WTC11 (cell line): ENCODE measurements at regions not wholly inside any gene's neighbourhood (a gene's known extent, or its start where the extent isn't known, plus 50 kb on each side); places are given as distances from the start of the nearest gene placed in this dataset.

Experiments
- ATAC-seq: fragments of 200-7000 bp; cut with Tn5 transposase; 2 replicates; pipeline ENCODE4 v1.10.0; 2021; ENCODE audit warnings: mild to moderate bottlenecking, moderate library complexity
- CTCF ChIA-PET: fragments of 300-600 bp; sonication (Branson Sonifier 250); formaldehyde crosslinking; loops from one replicate; lab custom pipeline; 2021; ENCODE audit warnings: antibody characterized with exemption; lab: Charles Lee
- POLR2A ChIA-PET: fragments of 350-600 bp; sonication (Branson Sonifier 250); formaldehyde crosslinking; loops from one replicate; lab custom pipeline; 2021; ENCODE audit warnings: antibody characterized with exemption; lab: Charles Lee
- DNase-seq: peaks from one replicate; pipeline ENCODE4 v3.0.0; 2021; ENCODE audit warnings: low spot score
- H3K27ac Mint-ChIP-seq: 2 replicates; pipeline ENCODE4 v1.8.0; 2021; ENCODE audit warnings: mixed read lengths
- H3K27me3 Mint-ChIP-seq: 2 replicates; pipeline ENCODE4 v1.8.0; 2021; ENCODE audit warnings: low read depth, mild to moderate bottlenecking, moderate library complexity, mixed read lengths
- H3K36me3 Mint-ChIP-seq: 2 replicates; pipeline ENCODE4 v1.8.0; 2021; ENCODE audit warnings: mixed read lengths
- H3K4me1 Mint-ChIP-seq: 2 replicates; pipeline ENCODE4 v1.8.0; 2022; ENCODE audit warnings: mixed read lengths
- H3K4me3 Mint-ChIP-seq: 2 replicates; pipeline ENCODE4 v1.8.0; 2021; ENCODE audit warnings: mild to moderate bottlenecking, moderate library complexity, mixed read lengths
- H3K9me3 Mint-ChIP-seq: 2 replicates; pipeline ENCODE4 v1.8.0; 2021; ENCODE audit warnings: mixed read lengths
- ATF1 ChIP-seq: sonication (generic); formaldehyde crosslinking; IDR thresholded peaks from 2 replicates; pipeline ENCODE4 v1.8.1; 2023; ENCODE audit warnings: mild to moderate bottlenecking, moderate library complexity, missing genetic modification reagents
- CREB1 ChIP-seq: sonication (generic); formaldehyde crosslinking; IDR thresholded peaks from 2 replicates; pipeline ENCODE4 v1.8.0; 2023; ENCODE audit warnings: mild to moderate bottlenecking, missing genetic modification reagents
- CREM ChIP-seq: sonication (generic); formaldehyde crosslinking; IDR thresholded peaks from 2 replicates; pipeline ENCODE4 v1.8.1; 2022; ENCODE audit warnings: mild to moderate bottlenecking, missing genetic modification reagents, moderate library complexity
- ETV6 ChIP-seq: sonication (generic); formaldehyde crosslinking; IDR thresholded peaks from 2 replicates; pipeline ENCODE4 v1.8.1; 2022; ENCODE audit warnings: mild to moderate bottlenecking, missing genetic modification reagents
- FOXJ3 ChIP-seq: sonication (generic); formaldehyde crosslinking; IDR thresholded peaks from 2 replicates; pipeline ENCODE4 v1.9.0; 2021; ENCODE audit warnings: missing genetic modification reagents, mild to moderate bottlenecking, borderline replicate concordance
- FOXK1 ChIP-seq: sonication (generic); formaldehyde crosslinking; IDR thresholded peaks from 2 replicates; pipeline ENCODE4 v1.8.0; 2022; ENCODE audit warnings: mild to moderate bottlenecking, moderate library complexity, missing genetic modification reagents
- FOXP4 ChIP-seq: sonication (generic); formaldehyde crosslinking; IDR thresholded peaks from 2 replicates; pipeline ENCODE4 v1.8.0; 2022; ENCODE audit warnings: mild to moderate bottlenecking, missing genetic modification reagents
- GABPB1 ChIP-seq: sonication (generic); formaldehyde crosslinking; IDR thresholded peaks from 2 replicates; pipeline ENCODE4 v1.8.1; 2023; ENCODE audit warnings: mild to moderate bottlenecking, missing genetic modification reagents
- OVOL2 ChIP-seq: fragments of 250-450 bp; sonication (Bioruptor Pico); IDR thresholded peaks from 2 replicates; pipeline ENCODE4 v1.9.0; 2021; ENCODE audit warnings: mild to moderate bottlenecking, borderline replicate concordance
- PRRX2 ChIP-seq: fragments of 250-450 bp; sonication (Bioruptor Pico); IDR thresholded peaks from 2 replicates; pipeline ENCODE4 v1.8.0; 2021; ENCODE audit warnings: mild to moderate bottlenecking
- SMAD3 ChIP-seq: sonication (generic); formaldehyde crosslinking; IDR thresholded peaks from 2 replicates; pipeline ENCODE4 v1.8.0; 2022; ENCODE audit warnings: missing genetic modification reagents, mild to moderate bottlenecking, borderline replicate concordance
- SOX15 ChIP-seq: fragments of 250-450 bp; sonication (Bioruptor Pico); IDR thresholded peaks from 2 replicates; pipeline ENCODE4 v1.9.0; 2021; ENCODE audit warnings: mild to moderate bottlenecking
- TEAD4 ChIP-seq: sonication (generic); formaldehyde crosslinking; IDR thresholded peaks from 2 replicates; pipeline ENCODE4 v1.8.0; 2022; ENCODE audit warnings: mild to moderate bottlenecking, missing genetic modification reagents
- ZSCAN18 ChIP-seq: fragments of 250-450 bp; sonication (Bioruptor Pico); IDR thresholded peaks from 2 replicates; pipeline ENCODE4 v2.1.2; 2022; ENCODE audit warnings: mild to moderate bottlenecking, moderate library complexity
- TF ChIP-seq, protein P1 (sequence below): fragments of 250-450 bp; sonication (Bioruptor Pico); IDR thresholded peaks from 2 replicates; pipeline ENCODE4 v1.8.0; 2021; ENCODE audit warnings: mild to moderate bottlenecking
- TF ChIP-seq, protein P2 (sequence below): sonication (generic); formaldehyde crosslinking; IDR thresholded peaks from 2 replicates; pipeline ENCODE4 v1.8.1; 2023; ENCODE audit warnings: mild to moderate bottlenecking, missing genetic modification reagents
- TF ChIP-seq, protein P3 (sequence below): sonication (generic); formaldehyde crosslinking; IDR thresholded peaks from 2 replicates; pipeline ENCODE4 v1.8.1; 2022; ENCODE audit warnings: mild to moderate bottlenecking, missing genetic modification reagents, moderate library complexity, borderline replicate concordance
- TF ChIP-seq, protein P4 (sequence below): sonication (generic); formaldehyde crosslinking; IDR thresholded peaks from 2 replicates; pipeline ENCODE4 v1.8.0; 2023; ENCODE audit warnings: missing genetic modification reagents

DNA sequence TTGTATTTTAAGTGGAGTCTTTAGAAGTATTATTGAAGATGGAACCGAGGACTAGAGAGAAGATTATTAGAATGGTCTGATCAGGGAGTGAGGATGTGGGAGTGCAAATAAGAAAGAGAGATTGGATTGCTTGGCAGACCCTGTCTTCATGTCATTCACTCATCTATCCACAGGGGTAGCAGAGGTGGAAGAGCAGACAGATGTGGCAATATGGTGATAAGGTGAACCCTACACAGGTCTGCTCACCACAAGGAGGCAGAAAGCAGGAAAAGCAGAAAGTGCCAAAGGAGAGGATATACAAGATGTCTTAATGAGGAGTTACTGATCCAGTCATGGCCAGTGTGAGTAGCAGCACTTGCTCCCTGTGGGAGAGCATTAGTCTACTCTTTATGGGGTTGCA, 129.4 kb downstream of the MAGEE2 start:
- ATAC-seq, result peak; percentile 76
- Mint-ChIP-seq H3K27ac (no peak overlapping the region), H3K4me3 (no peak overlapping the region), H3K36me3 (peaks cover 2% of the 10 kb centered on the region), H3K9me3 (peaks cover 7% of the 10 kb centered on the region), H3K27me3 (no peaks in the 10 kb centered on the region; the same call in 1 of the 2 replicates), H3K4me1 (0 out of 2 replicates have a peak, but pooled peaks cover 6% of the 10 kb centered on the region)
- no peak for DNase-seq
- CTCF ChIA-PET, result no interaction called here
- POLR2A ChIA-PET, result no interaction called here
- no peak for TF ChIP-seq SOX15 (CRISPR knock-in tag)
- TF ChIP-seq CREB1 (CRISPR knock-in tag), result no peak
- no peak for TF ChIP-seq CREM (CRISPR knock-in tag)
- no peak for TF ChIP-seq FOXK1 (CRISPR knock-in tag)

DNA sequence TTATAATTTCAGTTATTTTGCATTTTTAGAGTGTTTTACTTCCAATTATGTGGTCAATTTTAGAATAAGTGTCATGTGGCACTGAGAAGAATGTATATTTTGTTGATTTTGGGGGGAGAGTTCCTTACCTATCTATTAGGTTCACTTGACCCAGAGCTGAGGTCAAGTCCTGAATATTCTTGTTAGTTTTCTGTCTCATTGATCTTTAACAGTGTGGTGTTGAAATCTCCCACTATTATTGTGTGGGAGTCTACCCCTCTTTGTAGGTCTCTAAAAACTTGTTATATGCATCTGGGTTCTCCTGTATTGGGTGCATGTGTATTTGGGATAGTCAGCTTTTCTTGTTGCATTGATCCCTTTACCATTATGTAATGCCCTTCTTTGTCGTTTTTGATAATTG, 127.0 kb upstream of the ZDHHC15 start:
- Mint-ChIP-seq H3K27ac (no peak overlapping the region), H3K36me3 (peaks cover 20% of the 10 kb centered on the region), H3K4me1 (0 out of 2 replicates have a peak, but pooled peaks cover 6% of the 10 kb centered on the region), H3K4me3 (no peak overlapping the region), H3K27me3 (no peaks in the 10 kb centered on the region), H3K9me3 (peaks cover 28% of the 10 kb centered on the region)
- TF ChIP-seq, protein P1, sequence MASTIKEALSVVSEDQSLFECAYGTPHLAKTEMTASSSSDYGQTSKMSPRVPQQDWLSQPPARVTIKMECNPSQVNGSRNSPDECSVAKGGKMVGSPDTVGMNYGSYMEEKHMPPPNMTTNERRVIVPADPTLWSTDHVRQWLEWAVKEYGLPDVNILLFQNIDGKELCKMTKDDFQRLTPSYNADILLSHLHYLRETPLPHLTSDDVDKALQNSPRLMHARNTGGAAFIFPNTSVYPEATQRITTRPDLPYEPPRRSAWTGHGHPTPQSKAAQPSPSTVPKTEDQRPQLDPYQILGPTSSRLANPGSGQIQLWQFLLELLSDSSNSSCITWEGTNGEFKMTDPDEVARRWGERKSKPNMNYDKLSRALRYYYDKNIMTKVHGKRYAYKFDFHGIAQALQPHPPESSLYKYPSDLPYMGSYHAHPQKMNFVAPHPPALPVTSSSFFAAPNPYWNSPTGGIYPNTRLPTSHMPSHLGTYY, result no peak
- TF ChIP-seq, protein P2, sequence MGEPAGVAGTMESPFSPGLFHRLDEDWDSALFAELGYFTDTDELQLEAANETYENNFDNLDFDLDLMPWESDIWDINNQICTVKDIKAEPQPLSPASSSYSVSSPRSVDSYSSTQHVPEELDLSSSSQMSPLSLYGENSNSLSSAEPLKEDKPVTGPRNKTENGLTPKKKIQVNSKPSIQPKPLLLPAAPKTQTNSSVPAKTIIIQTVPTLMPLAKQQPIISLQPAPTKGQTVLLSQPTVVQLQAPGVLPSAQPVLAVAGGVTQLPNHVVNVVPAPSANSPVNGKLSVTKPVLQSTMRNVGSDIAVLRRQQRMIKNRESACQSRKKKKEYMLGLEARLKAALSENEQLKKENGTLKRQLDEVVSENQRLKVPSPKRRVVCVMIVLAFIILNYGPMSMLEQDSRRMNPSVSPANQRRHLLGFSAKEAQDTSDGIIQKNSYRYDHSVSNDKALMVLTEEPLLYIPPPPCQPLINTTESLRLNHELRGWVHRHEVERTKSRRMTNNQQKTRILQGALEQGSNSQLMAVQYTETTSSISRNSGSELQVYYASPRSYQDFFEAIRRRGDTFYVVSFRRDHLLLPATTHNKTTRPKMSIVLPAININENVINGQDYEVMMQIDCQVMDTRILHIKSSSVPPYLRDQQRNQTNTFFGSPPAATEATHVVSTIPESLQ (CRISPR knock-in tag), result no peak
- TF ChIP-seq ZSCAN18 (CRISPR knock-in tag) (no peak), FOXJ3 (no peak)
- CTCF ChIA-PET, result interaction anchor here (0.7 kb wide), 1 partner anchor 20 kb away, joined by 3 read pairs; no protein-coding TSS in a partner anchor
- DNase-seq (no peak), ATAC-seq (no peak)
- POLR2A ChIA-PET, result no interaction called here

DNA sequence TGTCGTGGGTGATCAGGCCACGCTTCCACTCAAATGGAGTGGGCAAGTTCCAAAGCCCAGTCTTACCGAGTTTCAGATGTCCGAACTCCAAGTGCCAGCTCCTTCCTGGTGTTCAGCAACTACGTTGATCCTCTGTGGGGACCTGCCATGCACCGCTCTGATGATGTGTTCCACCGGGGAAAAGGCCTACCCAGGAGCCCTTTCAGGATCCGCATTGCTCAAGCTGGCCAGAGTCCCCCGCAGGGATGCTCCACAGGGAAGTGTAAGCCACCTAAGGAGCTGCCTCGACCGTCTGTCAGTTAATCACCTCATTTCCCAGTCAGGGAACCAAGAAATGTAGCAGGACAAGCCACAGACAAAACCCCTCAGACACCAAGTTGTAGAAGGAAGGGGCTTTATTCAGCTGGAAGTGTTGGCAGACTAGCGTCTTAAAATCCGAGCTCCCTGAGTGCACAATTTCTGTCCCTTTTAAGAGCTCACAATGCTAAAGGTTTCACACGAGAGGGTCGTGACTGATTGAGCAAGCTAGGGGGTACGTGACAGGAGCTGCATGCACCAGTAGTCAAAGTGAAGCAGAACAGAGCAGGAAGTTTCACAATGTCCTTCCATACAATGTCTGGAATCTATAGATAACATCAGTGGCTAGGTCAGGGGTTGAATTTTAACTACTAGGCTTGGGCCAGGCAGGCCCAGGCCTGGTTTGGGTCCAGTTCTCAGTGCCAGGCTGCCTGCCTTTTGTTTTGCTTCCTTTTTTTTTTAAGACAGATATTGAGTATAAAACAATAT, 126.2 kb upstream of the ZDHHC15 start:
- Mint-ChIP-seq H3K4me1 (0 out of 2 replicates have a peak, but pooled peaks cover 6% of the 10 kb centered on the region), H3K27ac (no peak overlapping the region), H3K9me3 (peaks cover 32% of the 10 kb centered on the region), H3K36me3 (peaks cover 20% of the 10 kb centered on the region), H3K27me3 (no peaks in the 10 kb centered on the region), H3K4me3 (no peak overlapping the region)
- TF ChIP-seq ETV6 (no peak), GABPB1 (CRISPR knock-in tag) (0 out of 2 replicates have a peak, but pooled peaks have one; percentile 21)
- CTCF ChIA-PET, result no interaction called here
- no peak for ATAC-seq
- DNase-seq, result no peak
- POLR2A ChIA-PET, result no interaction called here

GRCh38 chrX:75642811-75643361, 120.0 kb upstream of the ZDHHC15 start:
- peaks cover 14% of the 10 kb centered on the region for H3K9me3 Mint-ChIP-seq
- POLR2A ChIA-PET, result no interaction called here
- ATAC-seq, result no peak
- TF ChIP-seq OVOL2, result no peak
- TF ChIP-seq PRRX2 (CRISPR knock-in tag), result no peak
- TF ChIP-seq, protein P1, result no peak
- no peak for TF ChIP-seq FOXP4 (CRISPR knock-in tag)
- TF ChIP-seq ATF1 (CRISPR knock-in tag), result no peak
- TF ChIP-seq, protein P3, sequence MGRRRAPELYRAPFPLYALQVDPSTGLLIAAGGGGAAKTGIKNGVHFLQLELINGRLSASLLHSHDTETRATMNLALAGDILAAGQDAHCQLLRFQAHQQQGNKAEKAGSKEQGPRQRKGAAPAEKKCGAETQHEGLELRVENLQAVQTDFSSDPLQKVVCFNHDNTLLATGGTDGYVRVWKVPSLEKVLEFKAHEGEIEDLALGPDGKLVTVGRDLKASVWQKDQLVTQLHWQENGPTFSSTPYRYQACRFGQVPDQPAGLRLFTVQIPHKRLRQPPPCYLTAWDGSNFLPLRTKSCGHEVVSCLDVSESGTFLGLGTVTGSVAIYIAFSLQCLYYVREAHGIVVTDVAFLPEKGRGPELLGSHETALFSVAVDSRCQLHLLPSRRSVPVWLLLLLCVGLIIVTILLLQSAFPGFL, result no peak
- no peak for TF ChIP-seq SMAD3 (CRISPR knock-in tag)
- no peak for TF ChIP-seq TEAD4 (CRISPR knock-in tag)
- TF ChIP-seq, protein P4, sequence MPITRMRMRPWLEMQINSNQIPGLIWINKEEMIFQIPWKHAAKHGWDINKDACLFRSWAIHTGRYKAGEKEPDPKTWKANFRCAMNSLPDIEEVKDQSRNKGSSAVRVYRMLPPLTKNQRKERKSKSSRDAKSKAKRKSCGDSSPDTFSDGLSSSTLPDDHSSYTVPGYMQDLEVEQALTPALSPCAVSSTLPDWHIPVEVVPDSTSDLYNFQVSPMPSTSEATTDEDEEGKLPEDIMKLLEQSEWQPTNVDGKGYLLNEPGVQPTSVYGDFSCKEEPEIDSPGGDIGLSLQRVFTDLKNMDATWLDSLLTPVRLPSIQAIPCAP (CRISPR knock-in tag), result no peak

More at GRCh38 chrX:75642811-75643361, 120.0 kb upstream of the ZDHHC15 start:
- DNase-seq, result no peak
- no peak overlapping the region for H3K27ac Mint-ChIP-seq
- H3K27me3 Mint-ChIP-seq, result no peaks in the 10 kb centered on the region
- H3K36me3 Mint-ChIP-seq, result no peaks in the 10 kb centered on the region
- H3K4me1 Mint-ChIP-seq, result no peaks in the 10 kb centered on the region
- no peak overlapping the region for H3K4me3 Mint-ChIP-seq
- CTCF ChIA-PET, result no interaction called here
